ENCODE measurements at regions not wholly inside any gene's neighbourhood (a gene's known extent, or its start where the extent isn't known, plus 50 kb on each side); places are given as distances from the start of the nearest gene placed in this dataset.

- no peak overlapping the region for H3K9ac ChIP-seq (ENCODE audit: insufficient read depth, low read depth, low read length)
- TF ChIP-seq PTBP1 (IDR thresholded peaks at IDR 0.05; ENCODE audit: low read depth, low read length, poor library complexity, severe bottlenecking) (no peak), HNF1B (CRISPR knock-in tag; IDR thresholded peaks at IDR 0.05) (no peak), ZNF609 (CRISPR knock-in tag; IDR thresholded peaks at IDR 0.05; ENCODE audit: borderline replicate concordance) (no peak), ZNF121 (CRISPR knock-in tag; IDR thresholded peaks at IDR 0.05) (peak; percentile 34; the same call in 1 of the 2 replicates), PPARG (CRISPR knock-in tag; conservative IDR thresholded peaks at IDR 0.05) (no peak), ZNF441 (CRISPR knock-in tag; IDR thresholded peaks at IDR 0.05; ENCODE audit: borderline replicate concordance) (no peak)
- BruUV-seq (replicated peaks) = no TSS peak
- H3K79me2 ChIP-seq (ENCODE audit: insufficient read depth, low read length) = no peaks in the 10 kb centered on the region
- ChIA-PET CTCF (ENCODE audit: low intra/inter-chr PET ratio, low total read pairs) (no interaction called here), POLR2A (no interaction called here)
- no peaks in the 10 kb centered on the region for H4K20me1 ChIP-seq (ENCODE audit: insufficient read depth, low read length)
- intact Hi-C loops (cut with micrococcal nuclease; ENCODE audit: unreplicated experiment) (no loop called here), in situ Hi-C loops (cut with HindIII; ENCODE audit: extremely low pct_ligation_motif_present, low pct_unique_long_range_greater_than_20kb) (no loop called here)
- H3K27ac ChIP-seq (ENCODE audit: extremely low read length, insufficient read depth, low read length) = no peak overlapping the region
- no peak overlapping the region for H3K4me2 ChIP-seq (ENCODE audit: low read depth, low read length)
- no peak overlapping the region for H3K4me3 ChIP-seq (replicated peaks in 1 of 3; ENCODE audit: insufficient read depth in 1 of 3, low read depth in 2 of 3, low read length in 3 of 3)
- H3K27me3 ChIP-seq (ENCODE audit: control insufficient read depth in 1 of 2, insufficient read depth in 2 of 2, low read length in 2 of 2) = no peaks in the 10 kb centered on the region
- no peak overlapping the region for H2AFZ ChIP-seq (ENCODE audit: low read length)
- WGBS (ENCODE audit: low lambda C conversion rate) = 46% methylated on average over 12 of the region's 12 CpGs
- no peak for DNase-seq (ENCODE audit: low spot score)
- ATAC-seq = no peak
- no peaks in the 10 kb centered on the region for H3K9me3 ChIP-seq (ENCODE audit: low read length)
- no peaks in the 10 kb centered on the region for H3K4me1 ChIP-seq (ENCODE audit: insufficient read depth, low read length)
- H3K36me3 ChIP-seq (replicated peaks in 1 of 2; ENCODE audit: control insufficient read depth in 1 of 2, insufficient read depth in 2 of 2, low read length in 2 of 2) = no peaks in the 10 kb centered on the region
- FAIRE-seq = no peak
These were observed 249.8 kb upstream of the JARID2 start for GRCh38 chr6:14995966-14996602.

Data from HepG2 (cell line).